ENCODE measurements at regions not wholly inside any gene's neighbourhood (a gene's known extent, or its start where the extent isn't known, plus 50 kb on each side); places are given as distances from the start of the nearest gene placed in this dataset.
"Not testable (repeated sequence)": the region's sequence is repeated elsewhere in the genome, so short reads cannot be mapped to it uniquely, and the experiment has no call there.

DNA sequence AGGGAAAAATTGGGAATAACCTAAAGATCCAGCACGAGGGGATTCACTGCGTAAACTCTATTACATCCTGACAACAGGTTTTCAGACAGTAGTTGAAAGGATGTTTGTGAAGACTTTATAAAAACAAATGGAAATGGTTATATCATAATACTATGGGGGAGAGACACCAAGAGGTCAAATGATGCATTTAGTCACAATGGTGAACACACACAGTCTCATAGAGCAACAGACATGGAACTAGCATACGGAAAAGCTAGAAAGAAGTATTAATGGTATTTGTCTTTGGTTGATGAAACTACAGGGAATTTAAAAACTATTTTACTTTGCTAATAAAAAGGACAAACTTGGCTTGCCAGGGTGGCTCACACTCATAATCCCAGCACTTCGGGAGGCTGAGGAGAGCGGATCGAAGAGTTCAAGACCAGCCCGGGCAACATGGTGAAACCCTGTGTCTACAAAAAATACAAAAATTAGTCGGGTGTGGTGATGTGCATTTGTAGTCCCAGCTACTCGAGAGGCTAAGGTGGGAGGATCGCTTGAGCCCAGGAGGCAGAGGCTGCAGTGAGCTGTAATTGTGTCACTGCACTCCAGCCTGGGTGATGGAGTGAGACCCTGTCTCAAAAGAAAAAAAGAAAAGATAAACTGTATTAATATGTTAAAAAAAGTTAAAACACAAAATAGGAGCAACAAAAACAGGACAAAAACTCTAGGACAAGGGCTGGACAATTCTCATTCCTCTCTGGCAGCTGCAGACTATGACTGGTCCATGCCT is 94.8 kb downstream of the MYCN start:
- no peak for DNase-seq (ENCODE audit: low spot score)

GRCh38 chr2:16034151-16034974 is 94.0 kb downstream of the MYCN start:
- DNase-seq (ENCODE audit: low spot score) = peak; percentile 79

DNA sequence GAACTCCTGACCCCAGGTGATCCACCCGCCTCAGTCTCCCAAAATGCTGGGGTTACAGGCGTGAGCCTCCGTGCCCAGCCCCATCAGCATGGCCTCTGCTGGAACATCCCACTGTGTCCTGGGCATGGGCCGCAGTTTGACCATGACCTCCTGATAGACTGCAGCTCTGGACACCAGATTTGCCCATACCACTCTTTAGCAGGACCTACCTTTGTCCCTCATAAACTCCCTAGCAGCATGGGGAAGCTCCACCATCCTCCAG is 92.6 kb downstream of the MYCN start:
- no peak for DNase-seq (ENCODE audit: low spot score)

DNA sequence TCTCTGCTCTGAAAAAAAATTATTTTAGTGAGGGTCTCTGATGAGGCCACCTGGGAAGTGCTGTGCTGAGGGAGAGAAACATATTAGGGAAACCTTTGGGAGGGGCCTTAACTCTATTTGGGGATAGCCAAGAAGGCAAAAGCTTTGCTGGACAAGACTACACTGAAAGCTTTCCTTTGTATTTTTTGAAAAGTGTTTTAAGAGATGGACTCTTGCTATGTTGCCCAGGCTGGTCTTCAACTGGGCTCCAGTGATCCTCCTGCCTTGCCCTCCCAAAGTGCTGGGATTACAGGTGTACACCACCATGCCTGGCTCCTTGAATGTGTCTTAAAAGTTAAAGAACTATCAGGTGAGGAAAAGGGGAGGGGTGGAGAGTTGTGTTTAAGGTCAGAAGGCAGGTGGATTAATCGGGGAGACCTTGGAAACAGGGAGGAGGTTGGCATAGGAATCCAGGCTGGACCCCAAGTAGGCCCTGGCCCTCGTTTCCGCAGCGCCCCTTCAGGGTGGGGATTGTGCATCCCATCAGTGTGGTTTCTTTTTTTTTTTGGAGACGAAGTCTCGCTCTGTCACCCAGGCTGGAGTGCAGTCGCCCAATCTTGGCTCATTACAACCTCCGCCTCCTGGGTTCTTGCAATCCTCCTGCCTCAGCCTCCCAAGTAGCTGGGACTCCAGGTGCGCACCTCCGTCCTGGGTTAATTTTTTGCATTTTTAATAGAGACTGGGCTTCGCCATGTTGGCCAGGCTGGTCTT is 92.1 kb downstream of the MYCN start:
- no peak for DNase-seq (ENCODE audit: low spot score)

GRCh38 chr2:16031848-16032159 is 91.5 kb downstream of the MYCN start:
- no peak for DNase-seq (ENCODE audit: low spot score)

GRCh38 chr2:16031058-16031847 is 90.9 kb downstream of the MYCN start:
- no peak for DNase-seq (ENCODE audit: low spot score)

DNA sequence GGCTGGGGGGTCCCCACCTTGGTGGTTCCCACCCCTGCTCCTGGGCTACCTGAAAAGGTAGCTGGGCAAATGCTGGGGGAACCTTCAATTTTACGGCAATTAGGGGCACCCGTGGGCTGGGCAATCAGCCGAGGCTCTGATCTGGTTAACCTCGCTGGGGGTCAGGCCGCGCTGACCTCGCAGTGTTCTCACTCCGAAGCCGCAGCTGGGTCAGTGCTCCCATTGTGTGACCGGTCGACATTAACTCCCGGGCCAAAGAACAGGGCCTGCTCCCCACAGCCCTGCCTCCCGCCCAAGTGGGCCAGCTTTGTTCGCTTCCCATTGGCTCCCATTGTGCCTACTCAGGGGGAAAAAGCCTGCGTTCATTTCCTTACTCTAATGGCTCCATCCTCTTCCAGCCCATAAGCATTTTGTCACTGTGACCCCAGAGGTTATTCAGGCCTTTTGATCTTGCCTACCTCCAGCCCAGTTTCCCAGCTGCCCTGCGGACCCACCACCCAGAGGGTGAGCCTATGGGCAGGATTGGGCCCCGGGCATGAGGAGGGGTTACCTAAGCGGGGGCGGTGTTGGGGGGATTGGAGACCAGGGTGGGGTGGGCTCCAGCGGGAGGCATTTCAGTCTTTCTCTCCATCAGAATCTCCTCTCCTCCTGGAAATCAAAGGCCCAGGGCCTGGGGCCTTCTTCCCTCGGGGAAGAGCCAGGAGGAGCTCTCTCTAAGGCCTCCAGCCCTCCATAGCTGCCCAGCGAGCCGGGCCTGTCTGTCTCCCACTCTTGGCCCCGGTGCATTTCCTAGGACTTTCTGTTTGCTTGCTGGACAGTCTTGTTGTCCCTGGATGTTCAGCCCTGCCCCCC is 90.1 kb downstream of the MYCN start:
- DNase-seq (ENCODE audit: low spot score) = no peak

- no peak for DNase-seq (ENCODE audit: low spot score)
Measured at GRCh38 chr2:16028644-16029043, 88.3 kb downstream of the MYCN start.

GRCh38 chr2:16026816-16027501 is 86.6 kb downstream of the MYCN start:
- no peak for DNase-seq (ENCODE audit: low spot score)

- DNase-seq (ENCODE audit: low spot score) = no peak
Measured at GRCh38 chr2:16025876-16026640, 85.7 kb downstream of the MYCN start.

DNA sequence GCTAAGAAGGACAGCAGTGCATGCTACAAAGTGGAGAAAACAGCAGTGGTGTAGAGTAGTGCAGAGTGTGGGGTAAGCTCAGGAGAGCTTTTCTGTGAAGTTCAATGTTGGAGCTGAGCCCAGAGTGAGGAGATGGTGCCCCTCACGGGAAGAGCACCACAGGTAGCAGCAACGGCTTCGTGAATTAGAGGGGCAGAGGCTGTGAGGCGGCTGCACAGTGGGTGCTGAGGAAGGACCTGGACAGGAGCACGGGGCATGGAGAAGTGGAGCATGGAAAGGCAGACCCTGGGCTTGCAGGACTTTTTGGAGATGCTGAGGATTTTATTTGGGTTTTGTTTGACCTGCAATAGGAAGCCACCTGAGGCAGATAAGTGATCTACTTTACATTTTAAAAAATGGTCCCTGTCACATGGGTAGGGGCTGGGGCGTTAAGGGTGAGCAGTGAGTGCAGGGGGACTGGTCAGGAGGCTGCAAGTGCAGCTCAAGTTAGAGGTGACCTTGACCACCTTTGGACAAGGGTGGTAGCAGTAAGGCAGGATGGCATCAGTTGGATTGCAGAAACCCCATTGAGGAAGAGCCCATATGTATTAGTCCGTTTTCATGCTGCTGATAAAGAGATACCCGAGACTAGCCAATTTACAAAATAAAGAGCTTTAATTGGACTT is 85.0 kb downstream of the MYCN start:
- no peak for DNase-seq (ENCODE audit: low spot score)

DNA sequence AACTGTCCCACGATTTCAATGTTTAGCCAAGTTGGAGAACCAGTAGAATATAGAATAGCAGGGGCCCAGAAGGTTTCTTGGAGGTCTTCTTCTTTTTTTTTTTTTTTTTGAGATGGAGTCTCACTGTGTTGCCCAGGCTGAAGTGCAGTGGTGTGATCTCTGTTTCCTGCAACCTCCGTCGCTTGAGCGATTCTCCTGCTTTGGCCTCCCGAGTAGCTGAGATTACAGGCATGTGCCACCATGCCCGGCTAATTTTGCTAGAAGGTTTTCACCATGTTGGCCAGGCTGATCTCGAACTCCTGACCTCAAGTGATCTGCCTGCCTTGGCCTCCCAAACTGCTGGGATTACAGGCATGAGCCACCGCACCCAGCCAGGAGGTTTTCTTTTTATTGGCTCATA is 84.3 kb downstream of the MYCN start:
- DNase-seq (ENCODE audit: low spot score) = not testable (repeated sequence)

DNA sequence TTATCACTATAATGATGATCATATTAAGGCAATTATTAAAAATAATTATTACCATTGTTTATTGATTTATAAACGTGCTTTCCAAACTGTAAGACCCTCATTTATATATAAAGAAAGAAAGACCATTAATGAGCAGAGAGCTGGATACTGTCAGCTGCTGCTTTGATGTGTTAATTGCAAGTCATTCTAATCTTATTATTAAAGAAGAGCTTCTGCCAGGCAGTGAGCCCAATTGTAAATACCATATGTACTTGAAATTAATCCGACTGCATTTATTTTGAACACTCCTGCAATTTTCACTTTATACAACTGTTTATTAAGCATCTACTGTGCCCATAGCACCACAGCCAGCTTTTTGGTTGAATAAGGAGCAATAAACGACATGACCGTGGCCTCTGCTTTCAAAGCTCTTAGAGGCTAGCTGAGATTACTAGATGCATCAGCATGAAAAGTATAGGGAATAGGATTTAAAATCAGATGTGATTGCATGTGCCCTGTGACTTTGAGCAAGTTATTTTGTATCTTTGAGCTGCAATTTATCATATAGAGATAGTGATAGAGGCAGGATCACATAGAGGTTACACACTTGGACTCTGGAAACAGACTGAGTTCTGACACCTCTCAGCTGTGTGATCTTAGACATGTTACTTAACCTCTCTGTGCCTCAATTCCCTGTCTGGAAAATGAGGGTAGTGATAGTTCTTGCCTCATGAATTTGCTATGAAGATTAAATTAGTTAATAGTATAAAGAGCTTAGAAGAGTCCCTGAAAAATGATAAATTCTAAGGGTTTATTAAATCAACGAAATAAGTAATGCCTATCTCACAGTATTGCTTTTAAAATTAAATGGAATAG is 83.4 kb downstream of the MYCN start:
- DNase-seq (ENCODE audit: low spot score) = no peak

GRCh38 chr2:16022548-16023240 is 82.3 kb downstream of the MYCN start:
- DNase-seq (ENCODE audit: low spot score) = no peak

DNA sequence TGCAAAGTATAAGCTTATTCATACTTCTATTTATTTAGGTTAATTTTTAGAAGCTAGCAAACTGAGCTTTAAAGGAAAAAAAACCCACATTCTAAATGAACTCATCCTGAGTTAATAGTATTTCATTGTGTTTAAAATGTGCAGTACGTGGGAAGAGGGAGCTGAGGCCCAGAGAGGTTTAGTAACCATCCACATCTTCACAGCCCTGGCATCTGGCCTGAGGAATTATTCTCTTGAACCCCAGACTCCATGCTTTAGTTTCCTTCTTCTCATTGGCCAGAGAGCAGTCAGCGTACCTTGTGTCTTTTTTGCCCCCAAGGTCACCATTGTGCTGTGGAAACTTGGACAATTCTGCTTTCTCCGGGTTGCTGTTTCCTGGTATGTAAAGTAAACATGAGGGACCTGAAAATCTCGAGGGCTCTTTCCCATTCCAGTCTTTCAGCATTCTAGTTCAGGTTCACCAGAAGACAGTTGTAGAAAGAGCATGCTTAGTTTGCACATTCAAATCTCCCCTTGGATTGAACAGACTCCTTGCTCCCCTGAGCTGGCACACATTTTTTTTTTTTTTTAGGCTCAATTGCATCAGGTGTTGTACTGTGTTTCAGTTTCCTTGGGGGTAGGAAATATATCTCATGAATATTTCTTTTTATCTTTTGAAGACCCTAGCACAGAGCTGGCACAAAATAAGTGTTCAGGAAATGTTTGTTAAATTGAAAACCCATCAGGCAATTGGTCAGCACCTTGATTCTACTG is 81.4 kb downstream of the MYCN start:
- peak; percentile 39 for DNase-seq (ENCODE audit: low spot score)

DNA sequence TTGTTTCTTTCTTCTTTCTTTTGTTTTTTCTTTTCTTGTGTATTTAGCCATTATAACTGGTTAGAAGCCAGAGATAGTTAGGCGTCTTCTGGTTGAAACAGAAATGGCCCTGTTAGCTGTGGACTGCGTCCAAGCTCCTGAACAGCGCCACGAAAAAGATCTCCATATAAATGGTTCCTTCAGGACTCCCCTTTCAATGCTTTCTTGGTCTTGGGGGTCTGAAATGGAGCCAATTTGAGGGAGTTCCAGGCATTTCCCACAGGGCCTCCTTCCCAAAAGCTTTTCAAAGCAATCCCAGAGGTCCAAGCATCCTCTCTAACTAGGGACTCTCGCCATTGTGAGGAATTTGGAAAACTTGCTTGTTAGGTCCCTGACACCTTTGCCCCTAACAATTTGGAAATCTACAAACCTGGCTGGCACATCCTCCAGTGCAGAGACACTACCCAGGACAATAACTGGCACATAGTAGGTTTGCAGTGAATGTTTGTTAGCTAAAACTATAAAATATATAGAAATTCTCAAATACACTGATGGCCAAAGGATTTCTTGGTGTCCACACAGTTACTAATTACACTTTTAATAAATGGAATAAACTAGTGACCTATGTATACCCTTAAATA is 80.1 kb downstream of the MYCN start:
- DNase-seq (ENCODE audit: low spot score) = no peak

All from HuH-7 (cell line).